ENCODE measurements at regions not wholly inside any gene's neighbourhood (a gene's known extent, or its start where the extent isn't known, plus 50 kb on each side); places are given as distances from the start of the nearest gene placed in this dataset.

DNA sequence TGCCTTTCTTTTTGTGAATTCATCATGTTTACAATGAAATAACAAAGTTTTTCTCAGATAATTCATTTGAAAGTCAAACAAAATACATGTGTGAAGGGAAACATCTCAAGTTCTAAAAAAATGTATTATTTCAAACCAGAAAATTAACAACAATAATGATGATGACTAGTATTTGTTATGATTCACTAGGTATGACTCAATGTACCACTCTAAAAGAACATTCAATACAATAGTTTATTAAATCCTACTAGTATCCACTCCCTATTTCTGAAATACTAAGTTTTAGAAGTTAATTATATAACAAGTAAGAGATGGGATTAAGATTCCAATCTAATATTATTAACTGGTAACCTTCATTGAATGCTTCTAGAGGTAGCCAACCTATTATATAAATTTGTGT lies 1444.8 kb upstream of the CDH8 start:
- H3K27me3 ChIP-seq = no peaks in the 10 kb centered on the region
- DNase-seq = no peak

DNA sequence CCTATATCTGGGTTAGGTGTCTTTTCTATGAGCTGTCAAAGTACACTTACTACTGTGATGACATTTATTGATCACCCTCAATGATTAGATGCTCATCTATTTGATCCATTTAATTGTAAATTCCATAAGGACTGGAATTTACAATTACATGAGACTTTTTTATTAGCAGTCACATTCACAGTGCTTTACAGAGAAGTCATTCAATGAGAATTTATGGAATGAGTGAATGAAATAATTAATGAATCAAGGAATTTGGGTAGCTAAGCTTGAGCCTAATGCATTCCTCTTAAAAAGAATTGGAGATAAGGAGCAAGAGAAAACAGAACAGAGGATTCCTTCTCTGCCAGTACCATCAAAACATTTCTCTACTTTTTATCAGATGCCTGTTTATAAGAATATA lies 1437.5 kb upstream of the CDH8 start:
- TF ChIP-seq POLR2A (IDR thresholded peaks at IDR 0.05) = no peak
- TF ChIP-seq, protein P1, sequence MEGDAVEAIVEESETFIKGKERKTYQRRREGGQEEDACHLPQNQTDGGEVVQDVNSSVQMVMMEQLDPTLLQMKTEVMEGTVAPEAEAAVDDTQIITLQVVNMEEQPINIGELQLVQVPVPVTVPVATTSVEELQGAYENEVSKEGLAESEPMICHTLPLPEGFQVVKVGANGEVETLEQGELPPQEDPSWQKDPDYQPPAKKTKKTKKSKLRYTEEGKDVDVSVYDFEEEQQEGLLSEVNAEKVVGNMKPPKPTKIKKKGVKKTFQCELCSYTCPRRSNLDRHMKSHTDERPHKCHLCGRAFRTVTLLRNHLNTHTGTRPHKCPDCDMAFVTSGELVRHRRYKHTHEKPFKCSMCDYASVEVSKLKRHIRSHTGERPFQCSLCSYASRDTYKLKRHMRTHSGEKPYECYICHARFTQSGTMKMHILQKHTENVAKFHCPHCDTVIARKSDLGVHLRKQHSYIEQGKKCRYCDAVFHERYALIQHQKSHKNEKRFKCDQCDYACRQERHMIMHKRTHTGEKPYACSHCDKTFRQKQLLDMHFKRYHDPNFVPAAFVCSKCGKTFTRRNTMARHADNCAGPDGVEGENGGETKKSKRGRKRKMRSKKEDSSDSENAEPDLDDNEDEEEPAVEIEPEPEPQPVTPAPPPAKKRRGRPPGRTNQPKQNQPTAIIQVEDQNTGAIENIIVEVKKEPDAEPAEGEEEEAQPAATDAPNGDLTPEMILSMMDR (IDR thresholded peaks at IDR 0.05) = no peak
- DNase-seq = no peak
- Histone ChIP-seq H3K36me3 (ENCODE audit: low read depth, missing control alignments) (no peaks in the 10 kb centered on the region), H3K9me3 (no peaks in the 10 kb centered on the region), H3K4me1 (no peaks in the 10 kb centered on the region), H3K27ac (no peak overlapping the region), H3K27me3 (no peaks in the 10 kb centered on the region), H3K4me3 (no peak overlapping the region)
- intact Hi-C loops (cut with DNase I; ENCODE audit: low total_unique reads) = no loop called here

More for the DNA sequence above, 1444.8 kb upstream of the CDH8 start:
- Histone ChIP-seq H3K27ac (no peak overlapping the region), H3K4me3 (no peak overlapping the region), H3K4me1 (no peaks in the 10 kb centered on the region), H3K36me3 (ENCODE audit: low read depth, missing control alignments) (no peaks in the 10 kb centered on the region), H3K9me3 (no peaks in the 10 kb centered on the region)
- no peak for TF ChIP-seq POLR2A (IDR thresholded peaks at IDR 0.05)
- TF ChIP-seq, protein P1 (IDR thresholded peaks at IDR 0.05) = no peak
- intact Hi-C loops (cut with DNase I; ENCODE audit: low total_unique reads) = no loop called here

DNA sequence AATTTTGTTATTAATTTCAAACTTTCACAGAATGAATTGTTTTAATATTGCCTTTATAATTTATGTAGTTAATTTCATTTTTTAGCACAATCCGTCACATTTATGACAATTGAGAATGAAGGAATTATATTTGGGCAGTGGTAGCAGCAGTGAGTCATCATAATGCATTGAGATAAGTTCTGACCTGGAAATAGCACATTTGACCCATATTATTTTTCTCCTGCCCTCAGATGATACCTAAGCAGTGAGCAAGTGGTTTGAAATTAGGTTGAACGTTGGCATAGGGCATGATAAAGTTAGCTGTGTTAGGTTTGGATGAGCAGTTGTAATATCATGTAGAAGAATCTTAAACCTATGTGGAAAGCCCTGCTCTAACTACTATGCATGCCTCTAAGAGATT lies 1431.3 kb upstream of the CDH8 start:
- no peak for DNase-seq
- Histone ChIP-seq H3K36me3 (ENCODE audit: low read depth, missing control alignments) (no peaks in the 10 kb centered on the region), H3K4me1 (no peaks in the 10 kb centered on the region), H3K9me3 (no peaks in the 10 kb centered on the region), H3K4me3 (no peak overlapping the region), H3K27me3 (no peaks in the 10 kb centered on the region), H3K27ac (no peak overlapping the region)
- intact Hi-C loops (cut with DNase I; ENCODE audit: low total_unique reads) = no loop called here
- TF ChIP-seq POLR2A (IDR thresholded peaks at IDR 0.05) = no peak
- TF ChIP-seq, protein P1 (IDR thresholded peaks at IDR 0.05) = no peak
- WGBS, 2 donors = 70 to 75% methylated on average over 2 of the region's 2 CpGs

DNA sequence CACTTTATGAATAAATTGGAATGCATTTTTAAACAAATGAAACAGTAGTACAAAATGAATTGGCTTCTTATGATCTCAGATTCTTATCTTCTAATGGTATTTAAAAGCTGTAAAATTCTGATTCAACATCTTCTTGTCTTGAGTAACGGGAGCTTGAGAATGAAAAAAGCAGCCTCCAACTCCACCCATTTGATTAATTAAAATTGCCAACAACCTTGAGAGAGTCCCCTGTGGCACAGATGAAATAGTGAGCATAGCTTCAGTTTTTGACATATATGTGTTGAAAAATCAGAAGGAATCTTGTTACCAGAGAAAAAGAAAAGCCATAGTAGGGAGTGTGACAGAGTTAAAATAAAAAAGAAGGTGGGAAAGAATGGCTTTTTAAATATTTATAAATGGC lies 1426.1 kb upstream of the CDH8 start:
- H3K4me3 ChIP-seq = no peak overlapping the region
- no peaks in the 10 kb centered on the region for H3K27me3 ChIP-seq
- no peaks in the 10 kb centered on the region for H3K9me3 ChIP-seq
- WGBS, 2 donors = 94 to 100% methylated on average over 1 of the region's 1 CpG
- DNase-seq = no peak
- TF ChIP-seq, protein P1 (IDR thresholded peaks at IDR 0.05) = no peak
- TF ChIP-seq POLR2A (IDR thresholded peaks at IDR 0.05) = no peak
- H3K27ac ChIP-seq = no peak overlapping the region
- no peaks in the 10 kb centered on the region for H3K4me1 ChIP-seq
- intact Hi-C loops (cut with DNase I; ENCODE audit: low total_unique reads) = no loop called here
- H3K36me3 ChIP-seq (ENCODE audit: low read depth, missing control alignments) = no peaks in the 10 kb centered on the region

DNA sequence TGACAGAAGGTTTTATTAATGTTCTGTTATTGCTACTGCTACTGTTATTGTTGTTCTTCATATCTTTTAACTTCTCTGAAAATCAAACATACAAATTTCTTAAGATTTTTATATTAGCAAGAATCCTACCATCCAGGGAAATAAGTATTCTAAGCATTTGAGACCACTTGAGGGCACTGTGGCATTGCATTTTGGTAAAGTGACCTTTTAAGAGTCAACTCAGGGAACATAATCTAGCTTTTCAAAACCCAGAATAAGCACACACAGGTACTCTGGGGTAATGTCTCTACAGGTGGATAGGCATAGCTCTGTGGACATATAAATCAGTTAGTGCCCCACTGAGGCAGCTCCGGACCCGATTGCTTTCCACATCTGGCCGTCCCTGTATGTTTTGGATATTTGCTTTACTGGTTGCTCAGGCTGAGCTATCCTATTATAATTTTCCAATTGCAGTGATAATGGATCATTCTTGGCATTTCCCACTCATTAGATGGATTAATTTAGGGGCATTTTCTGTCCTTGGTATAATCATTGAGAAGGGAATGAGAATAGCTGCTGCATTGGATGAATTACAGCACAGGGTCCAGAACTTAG lies 1425.1 kb upstream of the CDH8 start:
- H3K4me3 ChIP-seq = no peak overlapping the region
- H3K27ac ChIP-seq = no peak overlapping the region
- TF ChIP-seq POLR2A (IDR thresholded peaks at IDR 0.05) = no peak
- TF ChIP-seq, protein P1 (IDR thresholded peaks at IDR 0.05) = peak; percentile 28 to 38 (median 37)
- no peaks in the 10 kb centered on the region for H3K27me3 ChIP-seq
- H3K4me1 ChIP-seq = no peaks in the 10 kb centered on the region
- peak; percentile 69 for DNase-seq
- no peaks in the 10 kb centered on the region for H3K9me3 ChIP-seq
- intact Hi-C loops (cut with DNase I; ENCODE audit: low total_unique reads) = no loop called here
- WGBS, 2 donors = 67 to 96% methylated on average over 3 of the region's 3 CpGs
- H3K36me3 ChIP-seq (ENCODE audit: low read depth, missing control alignments) = no peaks in the 10 kb centered on the region

Data from testis (tissue), 2 donors.